HG02759 (cell line): ENCODE measurements at regions not wholly inside any gene's neighbourhood (a gene's known extent, or its start where the extent isn't known, plus 50 kb on each side); places are given as distances from the start of the nearest gene placed in this dataset.
"Not testable (repeated sequence)": the region's sequence is repeated elsewhere in the genome, so short reads cannot be mapped to it uniquely, and the experiment has no call there.

Experiments used
- ATAC-seq: cut with Tn5 transposase; IDR thresholded peaks from one replicate; pipeline ENCODE4 v1.9.1; 2021; ENCODE audit warnings: mild to moderate bottlenecking, moderate library complexity; ENCODE audit not compliant: unreplicated experiment

DNA sequence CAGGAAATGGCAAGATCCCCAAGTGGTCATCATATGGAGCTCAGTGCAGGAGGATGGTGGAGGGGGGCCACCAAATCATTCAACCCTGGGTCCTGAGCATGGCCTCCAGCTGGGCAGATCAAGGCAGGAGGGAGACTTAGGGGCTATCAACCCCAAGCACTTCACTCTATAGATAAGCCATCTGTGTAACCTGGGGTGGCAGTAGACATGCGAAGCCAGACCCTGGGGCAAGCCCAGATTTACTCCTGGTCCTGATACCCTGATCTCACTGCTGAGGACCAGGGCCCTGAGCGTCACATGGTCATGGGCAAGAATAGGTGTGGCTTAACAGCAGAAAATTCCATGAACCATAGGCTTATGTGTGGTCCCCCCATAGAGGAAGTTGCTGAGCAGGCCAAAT lies 173.0 kb upstream of the ADCY1 start:
- ATAC-seq: no peak

DNA sequence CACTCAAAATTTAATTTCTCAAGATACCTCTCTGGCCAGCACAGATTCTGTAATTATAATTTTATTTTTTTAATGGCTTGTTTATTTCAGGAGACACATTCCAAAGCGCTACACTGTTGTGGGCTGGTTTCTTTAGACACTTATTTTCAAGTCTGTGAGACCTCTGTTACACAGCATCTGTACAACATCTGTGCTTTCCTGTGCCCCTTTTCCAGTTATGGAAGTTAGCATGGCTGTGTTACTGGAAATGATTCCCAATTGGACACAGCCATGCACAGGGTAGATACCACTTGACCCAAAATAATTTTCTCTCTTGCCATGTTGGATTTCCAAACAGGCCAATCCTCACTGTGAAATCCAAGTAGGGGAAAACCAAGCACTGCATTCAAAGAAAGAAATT lies 172.3 kb upstream of the ADCY1 start:
- no peak for ATAC-seq

DNA sequence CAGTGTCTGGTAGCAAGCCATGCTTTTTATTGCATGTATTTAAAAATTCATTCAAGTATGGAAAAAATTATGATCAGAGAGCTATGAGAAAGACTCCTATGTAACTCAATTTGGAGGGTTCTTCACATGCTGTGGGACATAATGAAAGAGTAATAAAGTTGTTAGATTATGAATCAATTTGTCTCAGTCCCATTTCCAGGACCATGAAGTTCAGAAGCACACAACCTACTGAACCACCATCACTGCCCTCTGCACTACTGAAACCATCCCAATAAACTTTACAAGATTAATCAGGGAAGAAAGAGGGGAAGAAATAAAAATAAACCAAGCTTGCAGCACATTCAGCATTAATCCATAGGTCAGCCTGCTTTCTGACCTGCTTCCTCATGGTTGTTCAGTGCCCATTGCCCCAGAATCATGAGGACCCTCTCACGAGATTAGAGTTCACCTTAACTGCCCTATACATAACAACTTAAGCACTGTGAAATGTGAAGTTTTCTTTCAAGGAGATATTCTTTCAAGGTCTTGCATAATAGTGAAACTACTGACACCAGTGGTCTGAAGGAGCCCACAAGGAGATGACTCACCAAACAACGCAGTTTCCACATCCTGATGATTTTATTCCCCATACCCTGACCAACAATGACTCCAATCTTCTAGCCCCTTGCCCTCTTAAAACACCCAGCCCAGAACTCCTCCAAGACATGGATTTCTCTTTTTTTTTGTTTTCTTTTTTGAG lies 171.5 kb upstream of the ADCY1 start:
- no peak for ATAC-seq

DNA sequence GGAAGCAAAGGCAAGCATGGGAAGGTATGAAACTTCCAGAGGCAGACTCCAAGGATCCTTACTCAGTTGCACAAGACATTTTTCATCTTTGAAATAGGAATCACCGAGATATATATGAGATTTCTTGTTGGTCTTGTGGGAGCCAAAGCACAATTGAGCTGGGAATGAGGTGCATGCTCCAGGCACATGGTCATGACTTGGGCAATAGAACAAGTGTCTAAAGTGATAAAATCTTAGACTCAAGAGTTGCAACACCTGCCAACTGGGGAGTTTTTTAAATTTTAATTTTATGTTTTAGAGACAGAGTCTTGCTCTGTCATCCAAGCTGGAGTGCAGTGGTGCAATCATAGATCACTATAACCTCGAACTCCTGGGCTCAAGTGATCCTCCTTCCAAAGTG lies 169.5 kb upstream of the ADCY1 start:
- ATAC-seq: no peak

GRCh38 chr7:45407730-45408408 lies 166.3 kb upstream of the ADCY1 start:
- no peak for ATAC-seq

GRCh38 chr7:45408409-45408737 lies 165.8 kb upstream of the ADCY1 start:
- ATAC-seq: no peak

DNA sequence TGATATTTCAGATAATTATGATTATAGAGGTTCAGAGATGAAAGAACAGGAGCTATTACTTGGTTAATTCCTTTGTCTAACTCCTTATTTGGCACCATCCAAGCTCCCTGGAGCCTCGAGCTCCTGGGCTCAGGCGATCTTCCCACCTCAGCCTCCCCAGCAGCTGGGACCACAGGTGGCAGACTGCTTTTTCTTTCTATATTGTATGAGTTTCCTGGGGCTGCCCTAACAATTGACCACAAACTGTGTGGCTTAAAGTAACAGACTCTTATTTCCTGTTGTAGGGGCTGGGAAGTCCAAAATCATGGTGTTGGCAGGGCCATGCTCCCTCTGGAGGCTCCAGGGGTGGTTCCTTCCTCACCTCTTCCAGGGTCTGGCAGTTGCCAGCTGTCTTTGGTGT lies 163.3 kb upstream of the ADCY1 start:
- no peak for ATAC-seq

- ATAC-seq: no peak
Measured at GRCh38 chr7:45413419-45413818, 160.7 kb upstream of the ADCY1 start.

- no peak for ATAC-seq
Measured at GRCh38 chr7:45414226-45414625, 159.9 kb upstream of the ADCY1 start.

DNA sequence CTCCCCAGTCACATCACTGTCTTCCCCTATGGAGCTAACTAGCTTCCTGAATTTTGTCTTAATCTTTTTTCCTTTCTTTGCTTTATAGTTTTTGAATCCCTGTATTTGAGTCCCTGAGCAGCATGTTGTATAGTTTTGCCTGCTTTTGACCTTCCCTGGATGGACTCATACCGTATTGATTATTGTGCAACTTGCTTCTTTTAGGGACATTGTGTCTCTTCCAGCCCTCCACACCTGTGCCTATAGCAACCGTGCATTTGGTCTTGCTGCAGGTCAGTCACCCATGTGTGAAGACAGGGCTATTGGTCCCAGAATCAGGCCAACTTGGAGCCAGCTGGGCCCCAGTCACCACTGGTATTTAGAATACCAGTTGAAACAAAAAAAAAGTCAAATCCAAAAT lies 158.9 kb upstream of the ADCY1 start:
- ATAC-seq: no peak

- ATAC-seq: no peak
Measured at GRCh38 chr7:45416846-45417245, 157.3 kb upstream of the ADCY1 start.

DNA sequence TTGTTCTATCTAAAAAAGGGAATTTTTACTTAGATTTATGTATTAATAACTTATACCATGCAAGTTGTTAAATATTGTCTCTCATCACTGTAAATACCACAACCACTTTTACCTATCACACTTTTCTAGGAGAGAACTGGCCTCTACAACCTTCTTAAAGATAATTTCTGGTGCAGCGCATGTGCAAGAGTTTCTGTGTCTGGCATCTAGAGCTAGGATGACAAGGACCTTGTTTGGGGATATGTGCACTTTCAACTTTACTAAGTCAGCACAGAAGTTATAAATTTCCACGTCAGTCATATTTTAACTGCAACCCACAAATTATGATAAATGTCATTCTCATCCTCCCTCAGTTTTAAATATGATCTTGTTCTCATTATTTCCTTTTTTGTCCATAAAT lies 156.9 kb upstream of the ADCY1 start:
- ATAC-seq: no peak

GRCh38 chr7:45417735-45418134 lies 156.4 kb upstream of the ADCY1 start:
- ATAC-seq: no peak

DNA sequence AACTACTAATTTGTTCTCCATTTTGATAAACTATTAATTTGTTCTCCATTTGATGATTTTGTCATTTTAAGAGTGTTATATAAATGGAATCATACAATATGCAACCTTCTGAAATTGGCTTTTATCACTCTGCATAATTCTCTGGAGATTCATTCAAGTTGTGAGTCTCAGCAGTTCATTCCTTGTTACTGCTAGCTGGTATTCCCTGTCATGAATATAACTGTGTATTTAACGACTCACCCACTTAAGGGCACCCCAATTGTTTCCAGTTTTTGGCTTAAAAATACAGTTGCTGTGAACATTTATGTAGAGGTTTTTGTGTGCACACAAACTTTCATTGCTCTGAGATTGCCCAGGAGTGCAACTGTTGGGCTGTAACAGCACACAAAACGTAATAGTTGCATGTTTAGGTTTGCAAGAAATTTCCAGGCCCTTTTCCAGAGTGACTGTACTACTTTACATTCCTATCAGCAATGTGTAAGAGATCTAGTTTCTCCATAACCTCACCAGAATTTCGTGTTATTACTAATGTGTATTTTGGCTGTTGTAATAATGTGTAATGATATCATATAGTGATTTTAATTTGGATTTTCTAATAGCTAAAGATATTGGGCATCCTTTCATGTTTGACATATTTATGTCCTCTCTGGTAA lies 153.2 kb upstream of the ADCY1 start:
- no peak for ATAC-seq

DNA sequence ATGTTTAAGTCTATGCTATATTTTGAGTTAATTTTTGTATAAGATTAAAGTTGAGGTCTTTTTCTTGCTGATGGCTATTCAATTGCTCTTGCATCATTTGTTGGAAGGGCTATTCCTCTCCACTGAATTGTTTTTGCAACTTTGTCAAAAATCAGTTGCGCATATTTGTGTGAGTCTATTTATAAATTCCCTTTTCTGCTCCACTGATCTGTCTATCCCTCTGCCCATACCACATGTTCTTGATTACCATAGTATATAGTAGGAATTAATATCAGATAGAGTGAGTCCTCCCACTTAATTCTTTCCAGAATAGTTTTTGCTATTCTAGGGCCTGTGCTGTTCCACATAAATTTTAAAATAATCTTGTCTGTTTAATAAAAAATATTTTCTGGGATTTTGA lies 152.4 kb upstream of the ADCY1 start:
- no peak for ATAC-seq

- ATAC-seq: no peak
Measured at GRCh38 chr7:45430397-45430796, 143.8 kb upstream of the ADCY1 start.

DNA sequence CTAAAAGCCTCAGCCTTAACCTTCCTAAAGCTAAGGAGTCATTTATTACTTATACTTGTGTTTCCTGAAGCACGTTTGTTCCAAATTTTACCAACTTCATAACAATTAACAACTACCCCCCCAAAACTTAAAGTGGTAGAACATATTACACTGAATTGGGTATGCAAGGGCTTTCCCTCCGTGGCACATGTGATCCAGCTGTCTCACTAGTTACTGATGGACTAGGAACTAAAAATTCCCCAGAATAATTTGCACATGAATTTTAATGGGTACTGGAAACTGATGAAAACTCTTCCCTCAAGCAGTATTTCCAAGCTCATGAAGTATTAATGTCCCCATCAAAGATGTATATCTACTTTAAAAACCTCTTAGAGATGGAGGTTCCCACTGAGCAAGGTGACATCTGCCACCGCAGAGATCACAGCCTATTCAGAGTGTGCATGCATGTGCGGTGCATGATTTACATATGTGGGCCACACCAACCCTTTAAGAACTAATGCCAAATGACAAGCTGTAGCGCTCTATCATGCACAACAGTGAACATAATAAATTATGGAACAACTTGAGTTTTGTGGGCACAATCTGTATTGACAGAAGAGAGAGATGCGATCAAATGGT lies 139.9 kb upstream of the ADCY1 start:
- ATAC-seq: no peak

DNA sequence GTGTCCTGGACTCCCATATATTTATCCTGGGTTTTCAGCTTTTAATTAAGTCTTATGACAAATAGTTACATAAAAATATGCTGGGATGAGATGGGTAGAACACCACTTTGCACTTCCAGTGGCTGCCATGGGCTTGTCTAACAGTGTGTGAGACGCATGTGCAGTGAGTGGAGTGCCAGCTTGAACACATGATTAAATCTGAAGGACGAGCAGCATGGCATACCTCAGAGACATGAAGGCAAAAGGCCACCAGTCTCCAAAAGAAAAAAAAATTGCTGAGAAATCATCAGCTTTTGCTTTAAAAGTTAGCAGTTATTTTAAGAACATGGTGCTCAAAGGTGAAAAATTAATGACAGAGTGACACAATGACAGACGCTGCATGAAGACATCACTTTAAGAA lies 139.0 kb upstream of the ADCY1 start:
- no peak for ATAC-seq

DNA sequence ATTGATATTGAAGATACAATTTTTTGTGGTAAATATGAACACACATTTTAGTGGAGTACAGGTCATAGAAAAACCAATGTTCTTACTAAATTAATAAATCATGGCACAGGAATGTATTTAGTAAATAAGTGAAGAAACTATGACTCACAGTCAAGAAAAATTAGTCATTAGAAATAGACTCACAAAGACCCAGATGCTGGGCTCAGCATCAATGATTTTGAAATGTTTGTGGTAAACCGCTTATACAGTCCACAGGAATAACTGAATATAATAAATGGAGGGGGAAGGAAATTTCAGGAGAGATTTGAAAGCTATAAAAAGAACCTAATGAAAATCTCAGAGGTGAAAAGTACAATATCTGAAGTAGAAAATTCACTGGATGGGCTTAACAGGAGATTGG lies 138.3 kb upstream of the ADCY1 start:
- ATAC-seq: no peak

GRCh38 chr7:45440776-45441175 lies 133.4 kb upstream of the ADCY1 start:
- ATAC-seq: not testable (repeated sequence)

- ATAC-seq: no peak
Measured at GRCh38 chr7:45443263-45443662, 130.9 kb upstream of the ADCY1 start.
